ENCODE measurements at regions not wholly inside any gene's neighbourhood (a gene's known extent, or its start where the extent isn't known, plus 50 kb on each side); places are given as distances from the start of the nearest gene placed in this dataset.

DNA sequence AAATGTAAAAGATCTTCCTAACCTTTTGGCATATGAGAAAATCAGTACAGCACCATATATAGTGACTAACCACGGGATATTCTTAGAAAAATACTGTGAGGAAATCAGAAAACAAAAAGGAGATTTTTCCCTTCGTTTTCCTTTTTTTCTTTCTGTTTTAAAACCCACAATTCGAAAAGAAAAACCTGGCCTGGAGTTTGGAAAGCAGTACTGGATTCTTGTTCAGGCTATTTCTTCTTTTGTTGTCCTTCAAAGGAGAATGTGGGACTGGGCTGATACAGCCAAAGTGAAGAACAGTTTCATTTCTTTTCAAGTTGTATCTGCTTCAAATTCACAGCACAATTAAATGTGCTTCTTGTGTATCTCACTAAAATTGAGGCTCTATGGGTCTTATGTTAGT lies 156.8 kb upstream of the PHYHIPL start:
- peaks cover 3% of the 10 kb centered on the region for H3K4me1 Mint-ChIP-seq (ENCODE audit: unreplicated experiment)
- H3K4me3 Mint-ChIP-seq, result no peak overlapping the region
- TF ChIP-seq CTCF (conservative IDR thresholded peaks at IDR 0.05), result no peak
- H3K27me3 Mint-ChIP-seq, result no peaks in the 10 kb centered on the region
- no peak for DNase-seq (ENCODE audit: extremely low spot score, unreplicated experiment)
- no peaks in the 10 kb centered on the region for H3K36me3 Mint-ChIP-seq
- H3K9me3 Mint-ChIP-seq, result no peaks in the 10 kb centered on the region
- H3K27ac Mint-ChIP-seq, result no peak overlapping the region

- H3K4me1 Mint-ChIP-seq (ENCODE audit: unreplicated experiment), result peaks cover 3% of the 10 kb centered on the region
- no peak overlapping the region for H3K27ac Mint-ChIP-seq
- H3K9me3 Mint-ChIP-seq, result no peaks in the 10 kb centered on the region
- H3K36me3 Mint-ChIP-seq, result no peaks in the 10 kb centered on the region
- TF ChIP-seq CTCF (conservative IDR thresholded peaks at IDR 0.05), result no peak
- H3K27me3 Mint-ChIP-seq, result no peaks in the 10 kb centered on the region
- DNase-seq (ENCODE audit: extremely low spot score, unreplicated experiment), result no peak
- H3K4me3 Mint-ChIP-seq, result no peak overlapping the region
Measured at GRCh38 chr10:59020502-59020901, 155.9 kb upstream of the PHYHIPL start.

- no peaks in the 10 kb centered on the region for H3K27me3 Mint-ChIP-seq
- DNase-seq (ENCODE audit: extremely low spot score, unreplicated experiment), result no peak
- no peaks in the 10 kb centered on the region for H3K36me3 Mint-ChIP-seq
- no peak for TF ChIP-seq CTCF (conservative IDR thresholded peaks at IDR 0.05)
- H3K27ac Mint-ChIP-seq, result no peak overlapping the region
- H3K4me1 Mint-ChIP-seq (ENCODE audit: unreplicated experiment), result no peaks in the 10 kb centered on the region
- H3K9me3 Mint-ChIP-seq, result peaks cover 5% of the 10 kb centered on the region
- H3K4me3 Mint-ChIP-seq, result no peak overlapping the region
Measured at GRCh38 chr10:59025981-59026765, 150.3 kb upstream of the PHYHIPL start.

DNA sequence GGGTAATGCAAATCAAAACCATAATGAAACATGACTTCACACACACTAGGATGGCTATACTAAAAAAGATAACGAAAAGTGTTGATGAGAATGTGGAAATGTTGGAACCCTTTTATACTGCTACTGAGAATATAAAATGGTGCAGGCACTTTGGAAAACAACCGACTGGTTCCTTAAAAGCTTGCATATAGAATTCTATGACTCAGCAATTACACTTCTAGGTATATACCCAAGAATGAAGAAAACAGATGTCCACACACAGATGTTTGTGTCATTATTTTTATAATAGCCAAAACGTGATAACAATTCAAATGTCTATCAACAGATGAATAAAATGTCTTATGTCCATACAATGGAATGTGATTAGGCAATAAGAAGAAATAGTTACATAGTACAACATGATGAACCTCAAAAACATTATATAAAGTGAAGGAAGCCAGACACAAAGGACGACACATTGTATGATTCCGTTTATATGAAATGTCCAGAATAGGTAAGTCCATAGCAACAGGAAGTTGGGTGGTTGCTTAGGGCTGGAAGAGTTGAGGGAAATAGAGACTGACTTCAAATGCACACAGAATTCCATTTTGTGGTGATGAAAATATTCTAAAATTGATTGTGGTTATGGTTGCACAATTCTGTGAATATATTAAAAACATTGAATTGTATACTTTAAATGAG lies 148.3 kb upstream of the PHYHIPL start:
- no peaks in the 10 kb centered on the region for H3K36me3 Mint-ChIP-seq
- no peak overlapping the region for H3K27ac Mint-ChIP-seq
- no peak for TF ChIP-seq CTCF (conservative IDR thresholded peaks at IDR 0.05)
- H3K9me3 Mint-ChIP-seq, result peaks cover 5% of the 10 kb centered on the region
- no peaks in the 10 kb centered on the region for H3K27me3 Mint-ChIP-seq
- no peak overlapping the region for H3K4me3 Mint-ChIP-seq
- DNase-seq (ENCODE audit: extremely low spot score, unreplicated experiment), result no peak
- H3K4me1 Mint-ChIP-seq (ENCODE audit: unreplicated experiment), result no peaks in the 10 kb centered on the region

DNA sequence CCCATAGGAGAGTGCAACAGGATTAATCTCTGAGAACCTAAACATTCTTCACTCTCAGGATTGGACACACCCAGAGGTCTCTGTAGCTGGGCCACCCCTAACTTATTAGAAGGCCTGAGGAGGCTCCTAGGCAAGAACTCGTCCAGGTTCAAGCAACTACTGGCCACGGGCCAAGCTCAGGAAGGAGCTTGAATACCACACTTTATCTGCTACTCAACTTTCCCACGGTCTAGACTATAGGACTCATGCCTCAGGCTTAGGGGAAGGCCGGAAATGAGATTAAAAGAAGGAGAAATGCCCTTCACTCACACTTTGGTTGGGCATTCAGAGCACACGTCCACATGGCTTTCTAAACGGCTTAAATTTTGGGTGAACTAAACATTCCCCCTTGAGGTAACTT lies 142.8 kb upstream of the PHYHIPL start:
- TF ChIP-seq CTCF (conservative IDR thresholded peaks at IDR 0.05), result no peak
- no peak overlapping the region for H3K4me3 Mint-ChIP-seq
- peaks cover 7% of the 10 kb centered on the region for H3K4me1 Mint-ChIP-seq (ENCODE audit: unreplicated experiment)
- peaks cover 5% of the 10 kb centered on the region for H3K9me3 Mint-ChIP-seq
- no peak overlapping the region for H3K27ac Mint-ChIP-seq
- no peaks in the 10 kb centered on the region for H3K27me3 Mint-ChIP-seq
- DNase-seq (ENCODE audit: extremely low spot score, unreplicated experiment), result no peak
- H3K36me3 Mint-ChIP-seq, result no peaks in the 10 kb centered on the region
